Fibroblast of pulmonary artery (primary cell): ENCODE measurements at regions not wholly inside any gene's neighbourhood (a gene's known extent, or its start where the extent isn't known, plus 50 kb on each side); places are given as distances from the start of the nearest gene placed in this dataset.

Experiments
- DNase-seq: peaks from one replicate; pipeline ENCODE4 v3.0.0-alpha.2; 2010; ENCODE audit warnings: low read depth
- H3K4me3 ChIP-seq: replicated peaks from 2 replicates; pipeline ENCODE4 v1.5.1; 2011; ENCODE audit warnings: low read depth, mild to moderate bottlenecking, control low read depth, low read length, moderate library complexity
- TF ChIP-seq, protein P1 (sequence below): IDR thresholded peaks from 2 replicates; pipeline ENCODE4 v1.5.1; 2011; ENCODE audit warnings: mild to moderate bottlenecking, control low read depth, low read length, inconsistent platforms; ENCODE audit errors: missing control alignments

DNA sequence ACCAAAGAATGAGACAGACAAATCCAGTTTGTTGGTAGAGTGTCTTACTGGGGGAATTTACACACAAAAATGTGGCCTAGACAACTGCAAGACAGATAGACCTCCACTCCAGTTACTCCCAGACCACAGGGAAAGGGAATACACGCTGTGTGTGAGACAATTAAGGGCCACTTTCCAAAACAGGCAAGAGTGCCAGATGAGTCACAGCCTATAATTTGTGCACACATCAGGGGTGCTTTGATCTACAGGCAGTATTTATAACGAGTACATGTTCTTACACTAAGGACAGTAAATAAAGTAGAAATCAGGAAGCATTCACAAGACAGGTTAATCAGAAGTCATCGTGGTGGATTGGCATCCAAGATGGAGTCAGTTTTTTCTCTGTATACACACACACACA, 114.8 kb downstream of the ZNF622 start:
- no peak overlapping the region for H3K4me3 ChIP-seq
- no peak for DNase-seq
- TF ChIP-seq, protein P1, sequence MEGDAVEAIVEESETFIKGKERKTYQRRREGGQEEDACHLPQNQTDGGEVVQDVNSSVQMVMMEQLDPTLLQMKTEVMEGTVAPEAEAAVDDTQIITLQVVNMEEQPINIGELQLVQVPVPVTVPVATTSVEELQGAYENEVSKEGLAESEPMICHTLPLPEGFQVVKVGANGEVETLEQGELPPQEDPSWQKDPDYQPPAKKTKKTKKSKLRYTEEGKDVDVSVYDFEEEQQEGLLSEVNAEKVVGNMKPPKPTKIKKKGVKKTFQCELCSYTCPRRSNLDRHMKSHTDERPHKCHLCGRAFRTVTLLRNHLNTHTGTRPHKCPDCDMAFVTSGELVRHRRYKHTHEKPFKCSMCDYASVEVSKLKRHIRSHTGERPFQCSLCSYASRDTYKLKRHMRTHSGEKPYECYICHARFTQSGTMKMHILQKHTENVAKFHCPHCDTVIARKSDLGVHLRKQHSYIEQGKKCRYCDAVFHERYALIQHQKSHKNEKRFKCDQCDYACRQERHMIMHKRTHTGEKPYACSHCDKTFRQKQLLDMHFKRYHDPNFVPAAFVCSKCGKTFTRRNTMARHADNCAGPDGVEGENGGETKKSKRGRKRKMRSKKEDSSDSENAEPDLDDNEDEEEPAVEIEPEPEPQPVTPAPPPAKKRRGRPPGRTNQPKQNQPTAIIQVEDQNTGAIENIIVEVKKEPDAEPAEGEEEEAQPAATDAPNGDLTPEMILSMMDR: no peak

DNA sequence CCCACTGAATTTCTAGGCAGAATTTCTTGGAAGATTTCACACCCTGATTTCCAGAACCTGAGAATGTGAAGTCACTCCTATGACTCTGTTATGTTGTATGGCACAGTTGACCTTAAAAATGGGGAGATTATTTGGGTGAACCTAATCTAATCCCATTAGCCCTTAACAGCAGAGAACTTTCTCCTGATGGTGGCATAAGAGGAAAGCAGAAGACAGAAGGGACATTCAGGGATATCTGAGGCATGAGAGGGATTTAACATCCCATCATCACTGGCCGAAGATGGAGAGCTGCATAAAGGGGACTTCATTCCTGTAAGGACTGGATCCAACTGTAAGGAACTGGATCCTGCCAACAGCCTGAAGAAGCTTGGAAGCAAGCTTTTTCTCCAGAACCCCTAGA, 119.2 kb downstream of the ZNF622 start:
- TF ChIP-seq, protein P1: no peak

GRCh38 chr5:16345454-16345853, 120.1 kb downstream of the ZNF622 start:
- H3K4me3 ChIP-seq: no peak overlapping the region

More for the DNA sequence above, 119.2 kb downstream of the ZNF622 start:
- H3K4me3 ChIP-seq: no peak overlapping the region
- no peak for DNase-seq

GRCh38 chr5:16326137-16326536, 139.5 kb downstream of the ZNF622 start:
- no peak for DNase-seq
- no peak overlapping the region for H3K4me3 ChIP-seq
- TF ChIP-seq, protein P1: no peak

More at GRCh38 chr5:16345454-16345853, 120.1 kb downstream of the ZNF622 start:
- TF ChIP-seq, protein P1: peak; percentile 12
- DNase-seq: peak; percentile 0

DNA sequence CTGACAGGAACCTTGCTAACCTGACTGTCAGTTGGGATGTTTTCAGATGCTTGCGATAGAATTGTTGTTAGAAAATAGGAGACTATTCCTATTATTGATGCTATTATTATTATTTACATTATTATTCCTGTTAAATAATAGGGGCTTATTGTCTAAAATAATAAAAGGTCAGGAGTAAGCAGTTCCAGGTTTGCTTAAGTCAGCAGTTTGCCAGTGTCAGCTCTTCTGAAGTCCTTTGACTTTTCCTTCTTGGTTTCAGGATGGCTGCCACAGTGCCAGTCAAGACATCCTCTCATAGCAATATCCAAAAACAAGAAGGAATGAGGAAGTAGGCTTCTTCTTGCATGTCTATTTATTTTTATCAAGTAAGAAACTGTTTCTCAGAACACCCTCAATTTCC, 141.7 kb upstream of the MARCHF11 start:
- DNase-seq: no peak
- TF ChIP-seq, protein P1: no peak
- H3K4me3 ChIP-seq: no peak overlapping the region

DNA sequence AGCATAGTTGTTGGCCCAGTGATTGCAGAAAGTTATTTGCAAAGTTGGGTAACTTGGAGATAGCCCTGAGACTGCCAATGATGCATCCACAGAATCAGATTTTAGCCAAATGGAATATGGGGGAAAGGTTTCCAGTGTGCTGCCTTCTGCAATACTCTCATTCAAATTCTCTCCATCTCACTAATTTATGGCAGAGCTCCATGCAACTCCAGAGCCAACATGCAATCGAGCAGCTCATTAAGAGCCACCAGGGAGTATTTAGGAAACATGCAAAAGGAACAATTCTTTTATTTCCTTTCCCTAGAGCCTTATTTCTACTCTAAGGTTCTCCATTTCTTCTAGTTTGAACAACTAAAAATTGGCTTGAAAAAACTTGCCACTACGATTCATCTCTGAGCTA, 135.9 kb upstream of the MARCHF11 start:
- H3K4me3 ChIP-seq: no peak overlapping the region
- no peak for DNase-seq
- TF ChIP-seq, protein P1: no peak

- H3K4me3 ChIP-seq: no peak overlapping the region
- TF ChIP-seq, protein P1: no peak
- DNase-seq: no peak
Measured at GRCh38 chr5:16313761-16314160, 134.2 kb upstream of the MARCHF11 start.
